HG02943 (cell line): ENCODE measurements at regions not wholly inside any gene's neighbourhood (a gene's known extent, or its start where the extent isn't known, plus 50 kb on each side); places are given as distances from the start of the nearest gene placed in this dataset.

Experiments
- ATAC-seq: cut with Tn5 transposase; IDR thresholded peaks from one replicate; pipeline ENCODE4 v1.9.1; 2021; ENCODE audit warnings: mild to moderate bottlenecking, low read depth, moderate library complexity; ENCODE audit not compliant: unreplicated experiment

DNA sequence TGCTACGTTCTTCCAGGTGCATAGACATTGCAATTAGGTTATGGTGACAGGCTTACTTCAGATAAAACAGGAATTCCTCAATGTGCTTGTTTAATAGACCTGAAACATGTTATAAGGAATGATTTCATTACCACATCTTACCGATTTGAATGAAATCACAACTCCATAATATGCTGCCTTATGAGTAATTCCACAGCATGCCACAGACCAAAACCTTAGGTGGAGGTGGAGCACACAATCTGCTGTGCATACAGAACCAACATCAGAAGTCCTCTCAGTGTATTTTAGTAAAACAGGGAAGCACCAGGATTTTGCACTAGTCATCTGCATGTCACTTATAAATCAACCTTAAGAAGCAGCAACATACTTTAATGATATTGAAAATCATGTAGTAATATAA lies 148.9 kb upstream of the TSHZ2 start:
- no peak for ATAC-seq

- no peak for ATAC-seq
These were observed 151.4 kb upstream of the TSHZ2 start for GRCh38 chr20:52820641-52821292.

GRCh38 chr20:52818491-52818890 lies 153.7 kb upstream of the TSHZ2 start:
- no peak for ATAC-seq

GRCh38 chr20:52817981-52818380 lies 154.2 kb upstream of the TSHZ2 start:
- ATAC-seq: no peak

- no peak for ATAC-seq
These were observed 154.6 kb upstream of the TSHZ2 start for GRCh38 chr20:52817511-52817910.

GRCh38 chr20:52814371-52814770 lies 157.8 kb upstream of the TSHZ2 start:
- ATAC-seq: no peak

DNA sequence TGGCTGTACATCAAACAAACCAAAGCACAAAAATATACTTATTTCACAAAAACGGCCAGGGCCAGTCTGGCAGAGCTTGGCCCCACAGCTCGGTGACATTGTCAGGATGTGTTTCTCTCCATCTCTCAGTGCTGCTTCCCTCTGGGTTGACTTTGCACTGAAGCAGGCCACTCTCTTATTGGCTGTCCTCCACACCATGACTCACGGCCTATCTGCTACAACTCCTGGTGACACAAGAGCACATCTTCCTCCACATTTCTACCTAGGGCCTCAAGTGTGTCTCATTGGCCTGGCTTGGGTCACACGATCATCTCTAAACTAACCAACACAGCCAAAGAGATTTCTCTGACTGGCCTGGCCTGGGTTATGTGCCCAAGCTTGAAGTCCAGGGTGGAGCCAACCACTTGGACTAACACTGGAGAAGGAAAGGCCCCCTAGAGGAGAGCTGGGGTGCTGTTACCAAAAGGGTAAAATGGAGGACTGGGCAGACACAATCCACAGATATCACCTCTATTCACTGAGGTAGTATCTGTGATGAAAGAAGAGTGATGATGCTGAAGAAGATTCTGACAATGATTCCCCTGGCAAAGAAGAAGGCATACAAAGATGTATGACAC lies 159.8 kb upstream of the TSHZ2 start:
- ATAC-seq: no peak

- ATAC-seq: no peak
These were observed 163.2 kb upstream of the TSHZ2 start for GRCh38 chr20:52809003-52809402.

DNA sequence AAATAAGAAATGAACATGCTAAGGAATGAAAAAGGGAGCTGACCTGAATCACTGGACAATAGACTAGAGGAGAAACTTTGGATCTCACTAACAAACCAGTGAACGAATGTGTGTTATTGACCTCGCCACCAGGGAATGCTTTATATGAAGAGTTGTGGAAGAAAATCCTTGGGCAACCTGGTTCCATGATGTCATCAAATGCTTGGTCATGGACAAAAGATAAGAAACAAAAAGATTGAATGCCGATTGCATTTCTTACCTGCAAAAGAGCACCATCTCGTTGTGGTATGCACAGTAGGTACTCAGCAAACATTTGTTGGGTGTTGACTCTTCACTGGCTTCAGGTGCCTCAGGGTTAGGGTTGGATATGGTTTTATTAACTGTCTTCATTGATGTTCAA lies 165.2 kb upstream of the TSHZ2 start:
- ATAC-seq: no peak

DNA sequence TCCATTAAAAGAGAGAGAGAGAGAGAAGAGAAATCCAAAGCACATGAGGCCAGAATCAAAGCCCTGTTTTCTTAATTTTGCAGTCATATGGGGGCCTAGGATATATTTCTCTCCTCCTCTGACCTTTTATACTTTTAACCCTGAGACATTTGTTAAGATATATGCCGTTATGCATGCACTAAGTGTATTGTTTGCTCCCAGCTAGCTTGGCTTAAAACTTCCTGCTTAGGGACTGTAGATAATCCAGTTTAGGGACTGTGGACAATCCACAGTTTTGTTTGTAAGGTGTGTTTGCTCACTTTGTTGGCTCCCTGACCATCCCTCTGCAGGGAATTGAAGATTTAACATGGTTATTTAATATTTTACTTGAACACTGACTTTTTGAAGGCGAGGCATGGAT lies 166.3 kb upstream of the TSHZ2 start:
- ATAC-seq: no peak

GRCh38 chr20:52805296-52805571 lies 166.9 kb upstream of the TSHZ2 start:
- no peak for ATAC-seq

GRCh38 chr20:52804497-52805295 lies 167.5 kb upstream of the TSHZ2 start:
- no peak for ATAC-seq

DNA sequence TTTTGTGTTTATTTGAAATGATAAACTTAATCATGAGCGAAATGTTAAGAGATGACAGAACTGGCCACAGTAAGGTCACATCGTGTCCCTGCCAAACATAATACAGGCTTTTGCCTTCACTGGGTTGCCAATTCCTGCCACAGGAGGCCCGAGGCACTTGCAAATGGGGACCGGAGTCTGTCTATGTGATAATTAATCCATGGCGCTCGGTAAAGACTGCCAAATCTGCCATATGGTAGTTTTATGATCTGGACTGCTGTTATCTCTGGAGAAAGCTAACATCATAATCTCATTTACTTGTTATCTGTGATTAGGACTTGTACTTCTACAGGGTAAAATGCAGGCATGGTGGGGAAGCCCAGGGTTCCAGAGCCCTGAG lies 170.5 kb upstream of the TSHZ2 start:
- ATAC-seq: no peak

DNA sequence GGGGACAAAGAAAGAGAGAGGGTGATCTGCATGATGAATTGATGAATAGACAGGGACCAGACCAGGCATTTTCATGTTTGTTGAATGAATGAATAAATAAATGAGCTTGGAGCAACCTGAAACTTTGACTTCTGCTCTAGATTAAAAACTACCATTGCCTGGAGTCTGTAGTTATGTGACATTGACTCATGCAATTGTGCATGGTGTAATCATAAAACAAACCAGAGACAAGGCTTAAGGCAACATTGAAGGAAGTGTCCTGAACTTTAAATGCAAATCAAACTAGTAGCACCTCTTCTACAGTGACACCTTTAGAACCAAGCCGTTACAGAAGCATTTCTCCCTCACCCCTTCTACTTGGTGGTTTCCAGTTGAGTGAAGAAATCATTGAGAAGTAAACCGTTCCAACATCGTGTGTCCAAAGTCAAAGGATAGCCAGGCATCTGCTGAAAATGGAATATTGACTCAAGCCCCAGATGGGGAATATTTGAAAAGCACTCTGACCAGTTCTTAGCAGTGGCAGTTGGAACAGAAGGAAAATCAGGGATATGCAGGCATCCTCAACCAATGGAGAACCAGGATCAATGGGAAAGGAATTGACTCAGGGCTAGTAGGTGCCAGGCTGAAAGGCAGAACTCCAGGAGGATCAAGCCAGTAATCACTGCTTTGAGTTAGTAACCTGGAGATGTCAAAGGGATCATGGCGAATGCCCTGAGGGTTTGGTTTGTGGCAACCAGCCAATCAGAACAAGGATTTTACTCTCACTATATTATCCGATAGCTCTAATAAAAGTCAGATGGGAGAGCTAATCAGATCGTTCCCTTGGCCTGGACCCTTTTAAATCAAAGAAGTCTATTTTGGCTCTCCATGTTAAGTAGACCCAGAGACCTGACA lies 171.2 kb upstream of the TSHZ2 start:
- no peak for ATAC-seq

GRCh38 chr20:52799130-52799529 lies 173.0 kb upstream of the TSHZ2 start:
- ATAC-seq: no peak

DNA sequence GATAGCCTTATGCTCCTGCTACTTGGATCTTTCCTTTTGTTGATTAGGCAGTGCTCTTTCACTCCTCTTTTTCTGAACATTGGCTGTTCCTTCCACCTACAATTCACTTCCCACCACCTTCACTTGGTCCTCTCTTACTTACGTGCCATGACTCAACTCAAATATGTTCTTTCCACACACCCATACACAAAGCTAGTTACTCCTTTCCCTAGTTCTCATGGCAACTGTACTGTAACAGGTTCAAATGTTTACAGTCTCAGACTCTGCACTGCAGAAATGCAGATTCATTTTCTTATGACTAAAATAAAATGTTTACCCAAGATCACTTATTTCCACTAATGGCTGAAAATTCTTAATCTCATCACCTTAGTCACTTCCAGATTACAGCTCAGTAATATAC lies 174.0 kb upstream of the TSHZ2 start:
- ATAC-seq: no peak

DNA sequence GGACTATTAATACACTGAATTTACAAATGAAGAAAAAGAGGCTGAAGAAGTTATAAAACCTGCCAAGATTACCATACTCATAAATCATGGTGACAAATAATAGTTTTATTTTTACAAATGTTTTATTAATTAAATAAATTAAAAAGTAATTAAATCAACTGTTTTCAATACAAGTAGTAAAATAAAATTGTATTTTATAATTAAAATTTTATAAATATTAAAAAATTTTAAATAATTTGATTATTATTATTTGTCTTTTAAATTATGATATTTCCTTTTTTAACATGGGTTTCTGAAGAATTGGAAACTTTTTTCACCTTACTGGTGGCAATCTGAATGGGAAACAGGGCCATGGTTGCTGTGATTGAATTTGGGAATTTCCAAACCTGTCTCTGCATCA lies 177.3 kb upstream of the TSHZ2 start:
- no peak for ATAC-seq

DNA sequence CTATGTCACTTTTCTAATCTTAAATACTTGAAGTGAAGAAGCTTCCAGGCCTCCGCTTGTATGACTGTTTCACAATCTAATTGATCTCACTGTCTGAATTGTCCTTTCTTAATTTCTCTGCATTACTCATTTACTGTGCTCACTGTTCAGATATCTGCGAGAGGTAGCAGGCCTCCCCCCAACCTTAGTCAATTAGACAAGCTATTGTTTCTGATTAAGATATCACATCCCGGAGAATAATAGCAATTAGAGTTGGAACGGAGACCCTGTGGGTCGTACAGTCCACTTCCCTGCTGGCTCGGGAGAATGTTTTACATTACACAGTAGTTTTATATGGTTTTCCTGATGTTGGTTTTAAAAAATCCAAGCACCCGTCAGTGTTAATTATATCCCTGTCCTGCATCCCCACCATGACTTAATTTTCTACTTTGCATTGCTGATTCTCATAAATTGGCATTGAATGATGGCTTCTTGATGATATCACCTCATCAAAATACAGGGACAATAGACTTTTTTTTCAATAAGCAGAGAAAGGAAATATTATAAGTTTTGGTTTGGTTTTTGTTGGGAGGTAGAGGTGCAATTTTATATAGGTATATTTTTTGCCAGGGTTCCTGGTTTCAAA lies 178.7 kb upstream of the TSHZ2 start:
- ATAC-seq: no peak

- no peak for ATAC-seq
These were observed 181.1 kb upstream of the TSHZ2 start for GRCh38 chr20:52791091-52791490.

GRCh38 chr20:52789716-52790115 lies 182.4 kb upstream of the TSHZ2 start:
- no peak for ATAC-seq

DNA sequence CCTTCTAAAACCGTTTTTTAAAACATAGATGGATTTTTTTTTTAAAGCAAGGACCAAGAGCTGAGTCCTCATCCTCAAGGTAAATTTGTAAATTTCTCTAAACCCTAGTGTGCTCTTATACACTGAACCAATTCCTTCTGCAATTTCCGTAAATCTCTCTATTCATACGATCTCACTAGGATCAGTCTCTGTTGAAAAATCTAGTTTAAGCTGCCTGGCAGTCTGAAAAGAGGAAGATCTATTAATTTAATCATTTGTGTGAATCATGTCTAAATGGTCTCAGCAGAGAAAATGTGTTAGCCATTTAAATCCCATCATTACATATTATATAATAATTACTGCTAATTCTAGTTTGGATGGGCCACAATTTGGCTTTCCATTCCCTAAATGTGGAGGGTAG lies 184.2 kb upstream of the TSHZ2 start:
- ATAC-seq: no peak
